ENCODE measurements at regions not wholly inside any gene's neighbourhood (a gene's known extent, or its start where the extent isn't known, plus 50 kb on each side); places are given as distances from the start of the nearest gene placed in this dataset.

GRCh38 chr10:44184633-44185314 lies 200.1 kb downstream of the CXCL12 start:
- TF ChIP-seq POLR2A (IDR thresholded peaks at IDR 0.05; ENCODE audit: low read length) (no peak), GATA1 (IDR thresholded peaks at IDR 0.05; ENCODE audit: low read depth, low read length) (no peak)
